Umbilical cord (tissue), 1 donor: ENCODE measurements at regions not wholly inside any gene's neighbourhood (a gene's known extent, or its start where the extent isn't known, plus 50 kb on each side); places are given as distances from the start of the nearest gene placed in this dataset.

Experiments used
- DNase-seq: peaks from one replicate; pipeline ENCODE4 v3.0.0-alpha.2; 2015; ENCODE audit warnings: low spot score

DNA sequence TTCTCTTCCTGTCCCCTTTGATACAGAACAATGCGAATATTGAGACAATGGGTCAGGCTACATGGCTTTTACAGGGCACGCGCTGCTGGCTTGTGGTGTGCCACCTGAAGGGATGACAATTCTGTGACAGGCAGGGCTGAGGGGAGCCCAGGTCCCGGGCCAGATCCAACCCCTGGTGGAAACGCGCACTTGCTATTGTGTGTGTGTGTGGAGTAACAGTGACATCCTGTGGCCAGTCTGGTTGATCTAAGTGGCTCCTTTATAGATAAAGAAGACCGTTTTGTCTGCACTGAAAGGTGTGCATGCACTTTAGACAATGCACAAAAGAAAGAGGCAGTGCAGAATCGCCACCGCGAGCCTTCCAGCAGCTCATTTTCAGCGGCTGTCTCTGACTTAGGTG lies 273.6 kb downstream of the HRH4 start:
- no peak for DNase-seq

DNA sequence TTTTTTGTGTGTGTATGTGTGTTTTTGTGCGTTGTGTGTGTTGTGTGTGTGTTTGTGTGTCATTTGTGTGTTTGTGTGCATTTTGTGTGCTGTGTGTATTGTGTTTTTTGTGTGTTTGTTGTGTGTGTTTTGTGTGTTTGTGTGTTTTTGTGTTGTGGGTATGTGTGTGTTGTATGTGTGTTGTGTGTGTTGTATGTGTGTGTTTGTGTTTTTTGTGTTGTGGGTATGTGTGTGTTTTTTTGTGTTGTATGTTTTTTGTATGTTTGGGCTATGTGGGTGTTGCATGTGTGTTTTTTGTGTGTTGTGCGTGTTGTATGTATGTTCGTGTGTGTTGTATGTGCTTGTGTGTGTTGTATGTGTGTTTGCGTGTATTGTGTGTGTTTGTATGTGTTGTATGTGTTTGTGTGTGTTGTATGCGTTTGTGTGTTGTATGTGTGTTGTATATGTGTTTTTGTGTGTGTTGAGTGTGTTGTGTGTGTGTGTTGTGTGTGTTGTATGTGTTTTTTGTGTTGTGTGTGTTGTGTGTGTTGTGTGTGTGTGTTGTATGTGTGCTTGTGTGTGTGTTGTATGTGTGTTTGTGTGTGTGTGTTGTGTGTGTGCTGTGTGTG lies 275.3 kb downstream of the HRH4 start:
- no peak for DNase-seq

- DNase-seq: no peak
Observed at GRCh38 chr18:24736662-24737330, 276.4 kb downstream of the HRH4 start.

GRCh38 chr18:24740829-24741228 lies 280.4 kb downstream of the HRH4 start:
- DNase-seq: no peak

DNA sequence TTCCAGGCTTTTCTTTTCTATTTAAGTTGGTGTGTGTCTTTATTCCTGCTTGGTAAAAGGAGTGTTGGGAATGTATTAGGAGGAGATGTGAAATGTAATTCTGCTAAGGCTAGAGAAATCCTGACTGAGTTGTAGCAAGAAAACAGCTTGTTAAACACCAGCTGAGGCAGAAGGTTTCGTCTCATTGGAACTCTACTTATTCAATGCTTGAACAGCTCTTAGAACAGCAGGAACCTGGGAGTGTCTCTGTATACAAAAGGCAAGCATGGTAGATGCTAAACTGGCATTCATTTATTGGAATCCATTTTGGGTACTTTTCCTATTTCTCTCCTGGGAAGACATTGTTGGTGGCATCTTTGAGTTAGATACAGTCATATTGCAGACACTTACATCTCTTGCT lies 280.9 kb downstream of the HRH4 start:
- DNase-seq: no peak

DNA sequence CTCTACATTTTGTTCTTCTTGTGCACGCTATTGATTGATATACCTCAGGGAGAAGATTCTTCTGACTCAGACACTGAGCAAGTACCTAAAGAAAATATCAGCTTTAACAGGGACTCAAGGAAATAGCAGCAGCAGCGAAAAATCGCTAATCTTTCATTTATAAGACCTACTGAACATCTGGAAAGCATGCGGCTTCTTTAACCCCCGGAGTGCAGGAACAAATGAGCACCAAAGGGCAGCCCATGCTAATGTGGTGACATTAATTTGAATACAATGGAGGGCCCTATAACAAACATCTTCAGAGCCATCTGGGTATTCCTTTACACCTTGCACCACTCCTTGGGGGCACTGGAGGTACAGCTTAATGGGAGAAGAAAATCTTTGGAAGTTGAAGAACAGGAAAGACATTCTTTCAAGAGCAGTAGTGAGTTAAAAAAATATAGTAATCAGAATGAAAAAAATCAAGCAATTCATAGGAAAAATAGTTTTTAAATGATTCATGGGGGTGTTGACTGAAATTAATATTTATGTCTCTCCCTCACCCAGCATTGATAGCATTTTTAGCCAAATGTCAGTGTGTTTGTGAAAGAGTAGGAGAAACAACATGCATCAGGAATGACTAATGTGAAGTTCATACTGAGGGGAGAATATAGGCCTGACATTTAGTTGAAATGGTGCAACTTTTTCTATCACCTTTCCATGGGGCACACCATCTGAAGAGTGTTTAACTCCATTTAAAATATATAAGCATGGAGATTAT lies 281.7 kb downstream of the HRH4 start:
- DNase-seq: peak; percentile 54

DNA sequence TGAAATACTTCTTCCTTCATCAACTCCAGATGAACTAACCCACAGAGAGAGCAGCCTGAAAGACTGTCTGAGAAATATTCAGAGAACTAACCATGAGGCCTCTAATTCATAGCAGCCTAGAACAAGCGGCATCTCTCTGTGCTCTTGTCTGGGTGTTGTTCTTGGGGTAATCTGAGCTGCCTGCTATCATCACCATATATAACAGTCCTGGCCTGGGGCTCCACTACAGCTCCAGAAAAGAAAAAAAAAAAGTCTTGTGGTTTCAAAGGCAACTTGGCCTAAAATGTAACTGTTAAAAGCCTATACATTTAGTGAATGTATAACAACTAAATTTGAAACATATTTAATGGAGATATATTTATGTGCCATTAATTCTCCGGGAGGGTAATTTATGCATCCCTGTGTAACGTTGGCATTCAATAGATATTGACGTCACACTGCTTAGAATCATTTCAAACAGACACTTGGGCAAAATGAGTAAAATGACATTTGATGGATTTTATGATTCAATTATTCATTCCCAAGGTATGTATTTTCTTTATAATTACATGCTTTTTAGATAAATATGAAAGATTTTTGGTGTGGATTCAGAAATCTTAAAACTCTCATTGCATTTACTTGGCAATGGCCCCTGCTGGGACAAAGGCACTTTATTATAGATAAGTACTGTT lies 294.3 kb downstream of the HRH4 start:
- DNase-seq: no peak

- DNase-seq: no peak
Observed at GRCh38 chr18:24756385-24756784, 295.9 kb downstream of the HRH4 start.

DNA sequence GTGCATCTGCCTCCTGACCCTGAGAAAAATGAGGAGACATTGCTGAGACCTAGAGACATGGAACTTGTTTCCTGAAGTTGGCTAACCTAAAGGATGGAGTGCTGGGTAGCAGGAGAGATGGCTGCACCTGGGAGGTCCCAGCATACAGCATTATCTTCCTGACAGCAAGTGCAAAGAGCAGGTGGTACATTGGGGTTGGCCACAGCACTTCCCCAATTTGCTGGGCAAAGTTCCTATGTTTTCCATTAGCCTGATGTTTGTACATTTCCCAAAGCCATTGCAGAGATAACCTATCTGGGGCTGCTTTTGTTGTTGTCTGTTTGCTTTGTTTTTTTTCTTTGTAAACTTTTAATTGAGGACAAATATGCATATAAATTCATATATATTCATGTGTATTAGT lies 296.7 kb downstream of the HRH4 start:
- no peak for DNase-seq

GRCh38 chr18:24761765-24762164 lies 301.3 kb downstream of the HRH4 start:
- DNase-seq: no peak

DNA sequence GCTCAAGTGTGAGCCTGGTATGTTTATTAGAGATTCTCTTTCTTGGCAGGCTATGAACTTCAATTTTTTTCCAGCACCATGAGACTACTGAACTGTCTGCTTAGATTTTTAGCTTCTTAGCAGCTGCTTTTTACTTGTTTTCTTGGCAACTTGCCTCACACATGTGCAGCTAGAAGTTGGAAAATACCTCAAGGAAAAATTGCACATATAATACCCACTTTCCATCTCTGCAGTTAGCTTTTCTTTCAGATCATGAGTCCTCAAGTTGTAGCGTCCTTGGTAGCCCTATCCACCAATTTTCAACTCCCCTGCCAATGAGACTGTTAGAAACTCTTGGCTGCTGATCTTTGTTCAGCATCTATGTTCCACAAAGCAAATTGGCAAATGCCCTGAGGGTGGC lies 302.1 kb downstream of the HRH4 start:
- DNase-seq: peak; percentile 28

DNA sequence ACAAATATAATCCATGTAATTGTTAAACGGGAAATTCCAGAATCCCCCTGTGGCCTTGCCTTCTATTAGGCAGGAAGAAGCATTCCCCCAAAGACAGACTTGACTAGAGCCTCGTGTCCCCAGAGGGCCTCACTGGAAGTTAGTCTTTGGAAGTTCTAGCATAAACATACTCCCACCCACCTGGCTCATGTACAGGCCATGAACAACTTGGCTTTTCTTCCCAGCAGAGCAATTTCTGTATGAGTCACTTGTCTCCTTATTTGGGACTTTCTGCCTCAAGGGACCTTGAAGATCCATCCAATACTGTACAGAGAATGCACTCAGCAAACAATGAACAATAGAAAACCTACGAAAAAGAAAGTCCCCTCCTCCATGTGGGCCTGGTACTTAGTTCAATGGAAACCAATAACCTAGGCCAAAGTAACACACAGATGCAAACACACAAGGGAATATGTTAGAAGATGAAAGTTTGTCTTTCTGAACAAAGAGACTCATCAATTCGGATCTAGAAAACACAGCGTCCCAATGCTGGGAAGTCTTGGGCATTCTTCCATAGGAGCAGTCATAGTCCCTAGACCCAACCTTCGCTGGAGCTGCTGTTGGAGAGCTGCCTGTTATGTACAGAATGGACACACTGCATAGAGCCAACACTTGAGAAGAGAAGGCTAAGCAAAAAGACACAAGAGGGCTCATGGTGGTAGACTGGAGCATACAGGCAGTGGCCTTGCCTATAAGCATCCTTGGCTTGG lies 303.5 kb downstream of the HRH4 start:
- DNase-seq: no peak

DNA sequence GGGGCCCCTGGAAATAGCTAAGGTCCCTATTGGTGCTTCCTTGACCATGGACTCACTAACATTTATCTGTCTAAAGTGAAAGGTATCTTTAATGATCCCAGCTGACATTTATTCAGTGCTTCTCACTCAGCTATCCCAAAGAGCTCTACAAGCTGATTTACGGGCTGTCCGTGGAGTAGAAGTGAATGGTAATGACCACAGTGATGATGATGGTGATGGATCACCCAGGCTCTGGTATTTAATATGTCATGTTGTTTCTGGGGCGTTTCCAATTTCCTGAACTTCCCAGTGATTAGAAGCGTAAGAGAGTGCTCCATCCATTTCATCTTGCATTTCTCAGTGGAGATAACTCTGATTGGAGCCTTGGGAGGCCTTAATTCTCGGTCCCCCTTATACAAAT lies 304.3 kb downstream of the HRH4 start:
- DNase-seq: no peak

GRCh38 chr18:24766376-24766775 lies 305.9 kb downstream of the HRH4 start:
- no peak for DNase-seq

DNA sequence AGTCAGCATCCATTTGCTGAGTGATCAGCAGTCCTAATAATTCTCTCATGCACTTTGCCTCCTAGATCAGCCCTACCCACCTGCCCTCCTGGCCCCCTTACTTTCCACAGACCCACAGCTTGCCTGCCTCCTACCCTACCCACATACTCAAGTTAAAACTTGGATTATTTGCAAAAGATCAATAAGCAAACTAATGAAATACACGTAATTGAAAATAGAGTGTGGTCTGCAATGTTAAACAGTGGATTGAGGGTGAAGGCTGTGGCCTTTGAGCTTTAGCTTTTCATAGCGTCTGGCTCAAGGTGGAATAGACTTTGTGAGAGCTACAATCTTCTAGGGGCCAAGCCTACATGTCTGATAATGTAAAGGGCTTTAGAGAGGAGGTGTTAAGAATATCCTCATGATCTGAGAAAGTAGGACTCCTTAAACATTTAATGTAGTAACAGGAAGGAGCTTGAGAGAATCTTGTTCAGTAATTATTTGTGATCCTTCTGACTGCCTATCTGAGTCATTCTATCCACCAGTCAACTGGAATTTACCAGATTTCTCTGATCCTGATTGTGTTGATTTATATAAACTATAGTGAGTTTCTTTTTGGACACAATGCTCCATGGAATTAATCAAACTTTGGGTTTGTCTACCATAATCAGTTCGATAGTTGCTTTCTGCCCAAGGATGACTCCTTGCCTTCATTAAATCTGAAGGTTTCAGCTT lies 310.0 kb downstream of the HRH4 start:
- DNase-seq: no peak

GRCh38 chr18:24771300-24771699 lies 310.9 kb downstream of the HRH4 start:
- DNase-seq: no peak

DNA sequence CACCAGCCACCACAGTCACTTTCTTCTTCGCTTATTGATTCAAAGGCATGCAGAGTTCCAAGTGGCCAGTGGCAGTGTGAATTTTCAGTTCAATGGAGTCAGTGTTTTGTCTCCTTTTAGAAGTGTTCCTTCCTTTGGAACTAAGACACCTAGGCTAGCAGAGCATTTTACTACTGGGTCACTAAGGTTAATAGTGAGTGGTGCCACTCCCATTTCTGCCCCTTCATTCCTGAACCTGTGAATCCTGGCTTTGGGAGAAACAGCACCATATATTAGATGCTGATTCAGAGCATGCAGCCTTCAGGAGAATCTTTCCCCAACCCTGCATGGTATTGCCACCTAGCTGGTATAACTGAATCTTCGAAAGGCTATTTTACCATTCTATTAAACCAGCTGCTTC lies 312.7 kb downstream of the HRH4 start:
- DNase-seq: no peak

DNA sequence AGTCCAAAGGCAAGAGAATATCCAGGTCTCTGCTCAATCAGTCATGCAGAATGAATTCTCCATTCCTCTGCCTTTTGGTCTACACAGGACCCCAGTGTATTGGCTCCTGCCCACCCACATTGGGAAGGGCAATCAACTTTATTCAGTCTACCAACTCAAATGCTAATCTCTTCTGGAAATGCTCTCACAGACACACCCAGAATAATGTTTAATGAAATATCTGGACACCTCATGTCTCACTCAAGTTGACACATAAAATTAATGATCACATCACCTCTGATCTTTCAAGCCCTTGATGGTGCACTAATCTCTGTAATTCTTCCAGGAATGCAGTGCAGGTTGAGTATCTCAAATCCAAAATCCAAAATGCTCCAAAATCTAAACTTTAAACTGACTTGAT lies 315.6 kb downstream of the HRH4 start:
- DNase-seq: no peak

GRCh38 chr18:24778810-24779418 lies 318.5 kb downstream of the HRH4 start:
- DNase-seq: no peak

- DNase-seq: no peak
Observed at GRCh38 chr18:24782566-24782965, 322.1 kb downstream of the HRH4 start.

GRCh38 chr18:24785019-24785418 lies 324.6 kb downstream of the HRH4 start:
- DNase-seq: no peak
